ENCODE measurements at regions not wholly inside any gene's neighbourhood (a gene's known extent, or its start where the extent isn't known, plus 50 kb on each side); places are given as distances from the start of the nearest gene placed in this dataset.
"Not testable (repeated sequence)": the region's sequence is repeated elsewhere in the genome, so short reads cannot be mapped to it uniquely, and the experiment has no call there.

- H3K9me3 Mint-ChIP-seq, result no peaks in the 10 kb centered on the region
- no peak overlapping the region for H3K4me3 Mint-ChIP-seq
- no peaks in the 10 kb centered on the region for H3K27me3 Mint-ChIP-seq (ENCODE audit: low read depth)
- no peak for ATAC-seq
- no peaks in the 10 kb centered on the region for H3K36me3 Mint-ChIP-seq (ENCODE audit: insufficient read depth)
- no peaks in the 10 kb centered on the region for H3K4me1 Mint-ChIP-seq (ENCODE audit: low read depth)
- no peak for DNase-seq
Observed at GRCh38 chrX:121649417-121649816, 602.0 kb downstream of the GLUD2 start.

- no peaks in the 10 kb centered on the region for H3K36me3 Mint-ChIP-seq (ENCODE audit: insufficient read depth)
- no peaks in the 10 kb centered on the region for H3K27me3 Mint-ChIP-seq (ENCODE audit: low read depth)
- no peaks in the 10 kb centered on the region for H3K9me3 Mint-ChIP-seq
- ATAC-seq (no peak), DNase-seq (no peak)
- H3K4me3 Mint-ChIP-seq, result no peak overlapping the region
- H3K4me1 Mint-ChIP-seq (ENCODE audit: low read depth), result no peaks in the 10 kb centered on the region
Observed at GRCh38 chrX:121655276-121655675, 607.9 kb downstream of the GLUD2 start.

DNA sequence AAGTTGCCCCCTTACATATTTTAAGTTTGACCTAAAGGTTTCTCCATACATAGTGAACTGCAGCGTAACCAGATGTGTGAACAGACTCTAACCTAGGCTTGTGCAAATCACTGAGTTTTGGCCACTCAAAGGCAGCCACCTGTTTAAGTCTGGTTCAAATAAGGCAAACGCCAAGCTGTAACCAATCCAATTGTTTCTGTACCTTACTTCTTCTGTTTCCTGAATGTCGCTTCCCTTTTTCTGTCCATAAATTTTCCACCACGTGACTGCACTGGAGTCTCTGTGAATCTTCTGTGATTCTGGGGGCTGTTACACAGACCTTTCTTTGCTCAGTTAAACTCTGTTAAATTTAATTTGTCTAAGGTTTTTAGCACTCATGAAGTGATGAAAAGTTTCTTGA is 618.8 kb downstream of the GLUD2 start:
- no peaks in the 10 kb centered on the region for H3K27me3 Mint-ChIP-seq (ENCODE audit: low read depth)
- no peak for DNase-seq

DNA sequence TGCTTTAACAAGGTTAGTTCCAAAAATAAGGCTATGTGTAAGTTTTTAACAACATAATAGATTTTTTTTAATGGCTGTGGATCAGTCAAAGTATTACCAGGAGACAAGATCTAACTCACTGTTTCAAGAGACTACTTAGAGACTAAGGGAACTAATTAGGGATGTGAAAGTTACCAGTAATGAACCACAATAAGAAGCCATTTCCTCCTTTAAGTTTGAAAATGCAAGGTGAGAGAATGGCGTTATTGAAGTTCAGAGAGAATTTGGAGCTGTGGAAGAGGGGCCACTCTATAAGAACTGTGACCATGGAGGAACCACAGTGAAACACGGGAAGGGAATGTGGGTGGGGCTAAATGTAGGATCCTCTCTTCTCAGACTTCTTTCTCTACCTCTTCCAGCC is 624.2 kb downstream of the GLUD2 start:
- ATAC-seq, result no peak
- no peak overlapping the region for H3K4me3 Mint-ChIP-seq
- no peaks in the 10 kb centered on the region for H3K36me3 Mint-ChIP-seq (ENCODE audit: insufficient read depth)
- no peaks in the 10 kb centered on the region for H3K27me3 Mint-ChIP-seq (ENCODE audit: low read depth)
- no peaks in the 10 kb centered on the region for H3K4me1 Mint-ChIP-seq (ENCODE audit: low read depth)
- peaks cover 7% of the 10 kb centered on the region for H3K9me3 Mint-ChIP-seq
- DNase-seq, result no peak

More for the DNA sequence above, 618.8 kb downstream of the GLUD2 start:
- H3K4me3 Mint-ChIP-seq, result no peak overlapping the region
- H3K4me1 Mint-ChIP-seq (ENCODE audit: low read depth), result no peaks in the 10 kb centered on the region
- H3K9me3 Mint-ChIP-seq, result no peaks in the 10 kb centered on the region
- no peak for ATAC-seq
- H3K36me3 Mint-ChIP-seq (ENCODE audit: insufficient read depth), result no peaks in the 10 kb centered on the region

- not testable (repeated sequence) for H3K27me3 Mint-ChIP-seq (ENCODE audit: low read depth); H3K4me3 Mint-ChIP-seq; ATAC-seq; H3K36me3 Mint-ChIP-seq (ENCODE audit: insufficient read depth); DNase-seq; H3K4me1 Mint-ChIP-seq (ENCODE audit: low read depth)
- peaks cover 15% of the 10 kb centered on the region for H3K9me3 Mint-ChIP-seq
Observed at GRCh38 chrX:121709236-121709635, 661.8 kb downstream of the GLUD2 start.

DNA sequence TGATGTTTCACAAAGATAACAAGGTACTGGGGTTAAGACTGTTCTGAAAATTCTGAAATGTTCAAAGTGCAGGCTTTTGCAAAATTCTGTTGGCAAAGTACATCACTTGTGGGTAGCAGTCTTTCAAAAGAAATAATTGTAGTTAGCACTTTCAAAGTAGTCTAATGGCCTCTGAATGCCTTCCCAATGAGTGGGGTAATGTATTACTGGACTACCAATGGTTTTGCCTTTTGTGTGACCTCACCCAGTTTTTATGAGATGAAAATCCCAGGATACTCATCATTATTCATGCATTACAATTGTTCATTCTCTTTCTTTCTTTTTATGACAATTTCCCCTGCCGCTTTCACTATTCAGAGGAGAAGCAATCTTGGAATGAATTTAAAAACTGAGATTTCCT is 686.1 kb downstream of the GLUD2 start:
- Mint-ChIP-seq H3K4me3 (no peak overlapping the region), H3K36me3 (ENCODE audit: insufficient read depth) (no peaks in the 10 kb centered on the region), H3K9me3 (no peaks in the 10 kb centered on the region), H3K27me3 (ENCODE audit: low read depth) (no peaks in the 10 kb centered on the region), H3K4me1 (ENCODE audit: low read depth) (no peaks in the 10 kb centered on the region)
- ATAC-seq (no peak), DNase-seq (no peak)

- no peaks in the 10 kb centered on the region for H3K9me3 Mint-ChIP-seq
- no peaks in the 10 kb centered on the region for H3K4me1 Mint-ChIP-seq (ENCODE audit: low read depth)
- H3K36me3 Mint-ChIP-seq (ENCODE audit: insufficient read depth), result no peaks in the 10 kb centered on the region
- H3K4me3 Mint-ChIP-seq, result no peak overlapping the region
- DNase-seq (no peak), ATAC-seq (no peak)
- H3K27me3 Mint-ChIP-seq (ENCODE audit: low read depth), result no peaks in the 10 kb centered on the region
Observed at GRCh38 chrX:121746105-121746504, 698.7 kb downstream of the GLUD2 start.

DNA sequence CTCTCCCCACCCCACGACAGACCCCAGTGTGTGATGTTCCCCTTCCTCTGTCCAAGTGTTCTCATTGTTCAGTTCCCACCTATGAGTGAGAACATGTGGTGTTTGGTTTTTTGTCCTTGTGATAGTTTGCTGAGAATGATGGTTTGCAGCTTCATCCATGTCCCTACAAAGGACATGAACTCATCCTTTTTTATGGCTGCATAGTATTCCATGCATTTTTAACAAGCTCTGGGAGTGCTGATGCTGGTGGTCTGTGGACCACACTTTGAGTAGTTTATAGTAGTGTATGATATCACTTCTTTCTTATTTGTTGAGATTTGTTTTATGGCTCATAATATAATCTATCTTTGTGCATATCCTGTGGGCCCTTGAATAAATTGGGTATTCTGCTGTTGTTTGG is 706.2 kb downstream of the GLUD2 start:
- not testable (repeated sequence) for H3K9me3 Mint-ChIP-seq; H3K27me3 Mint-ChIP-seq (ENCODE audit: low read depth); H3K36me3 Mint-ChIP-seq (ENCODE audit: insufficient read depth); DNase-seq; H3K4me1 Mint-ChIP-seq (ENCODE audit: low read depth); H3K4me3 Mint-ChIP-seq; ATAC-seq

DNA sequence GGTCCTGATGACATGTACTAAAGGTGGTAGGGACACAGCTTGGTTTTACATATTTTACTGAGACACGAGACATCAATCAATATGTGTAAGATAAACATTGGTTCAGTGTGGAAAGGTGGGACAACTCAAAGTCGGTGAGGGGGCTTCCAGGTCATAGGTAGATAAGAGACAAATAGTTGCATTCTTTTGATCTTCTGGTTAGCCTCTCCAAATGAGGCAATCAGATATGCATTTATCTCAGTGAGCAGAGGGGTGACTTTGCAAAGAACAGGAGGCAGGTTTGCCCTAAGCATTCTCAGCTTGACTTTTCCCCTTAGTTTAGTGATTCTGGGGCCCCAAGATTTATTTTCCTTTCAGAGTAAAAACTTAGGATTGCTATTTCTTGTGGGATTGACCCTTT is 706.9 kb downstream of the GLUD2 start:
- Mint-ChIP-seq H3K4me1 (ENCODE audit: low read depth) (no peaks in the 10 kb centered on the region), H3K36me3 (ENCODE audit: insufficient read depth) (no peaks in the 10 kb centered on the region), H3K9me3 (no peaks in the 10 kb centered on the region), H3K4me3 (no peak overlapping the region), H3K27me3 (ENCODE audit: low read depth) (no peaks in the 10 kb centered on the region)
- no peak for DNase-seq
- no peak for ATAC-seq

DNA sequence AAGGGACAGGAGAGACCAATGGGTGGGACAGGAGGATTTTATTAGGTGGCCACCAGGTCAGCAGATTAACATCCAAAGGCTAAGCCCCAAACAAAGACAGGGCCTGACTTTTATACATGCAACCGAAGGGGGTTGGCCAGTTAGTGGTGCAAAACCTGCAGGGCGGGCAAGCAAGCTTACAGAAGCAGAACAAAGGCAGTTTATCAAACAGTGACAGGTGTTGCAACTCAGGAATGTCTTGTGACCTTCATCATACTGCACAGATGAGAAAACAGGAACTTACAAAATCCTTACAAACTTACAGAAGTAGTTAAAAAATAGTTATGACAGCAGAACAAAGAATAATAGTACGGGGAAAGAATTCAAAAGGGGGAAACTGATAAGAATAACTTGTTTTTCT is 708.1 kb downstream of the GLUD2 start:
- no peak for ATAC-seq
- Mint-ChIP-seq H3K4me1 (ENCODE audit: low read depth) (no peaks in the 10 kb centered on the region), H3K27me3 (ENCODE audit: low read depth) (no peaks in the 10 kb centered on the region), H3K4me3 (no peak overlapping the region), H3K9me3 (no peaks in the 10 kb centered on the region), H3K36me3 (ENCODE audit: insufficient read depth) (no peaks in the 10 kb centered on the region)
- no peak for DNase-seq

DNA sequence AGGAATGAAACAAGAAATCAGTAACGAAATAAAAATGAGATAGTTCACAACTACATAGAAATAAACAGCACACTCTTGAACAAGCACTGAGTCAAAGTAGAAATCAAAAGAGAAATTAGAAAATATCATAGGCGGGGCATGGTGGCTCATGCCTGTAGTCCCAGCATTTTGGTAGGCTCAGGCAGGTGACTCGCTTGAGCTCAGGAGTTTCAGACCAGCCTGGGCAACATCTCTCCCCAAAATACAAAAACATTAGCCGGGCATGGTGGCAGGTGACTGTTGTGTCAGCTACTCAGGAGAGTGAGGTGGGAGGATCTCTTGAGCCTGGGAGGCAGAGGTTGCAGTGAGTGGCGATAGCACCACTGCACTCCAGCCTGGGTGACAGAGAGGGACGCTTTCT is 714.4 kb downstream of the GLUD2 start:
- Mint-ChIP-seq H3K27me3 (ENCODE audit: low read depth) (no peaks in the 10 kb centered on the region), H3K9me3 (no peaks in the 10 kb centered on the region), H3K4me3 (no peak overlapping the region), H3K36me3 (ENCODE audit: insufficient read depth) (no peaks in the 10 kb centered on the region), H3K4me1 (ENCODE audit: low read depth) (no peaks in the 10 kb centered on the region)
- DNase-seq (no peak), ATAC-seq (no peak)

DNA sequence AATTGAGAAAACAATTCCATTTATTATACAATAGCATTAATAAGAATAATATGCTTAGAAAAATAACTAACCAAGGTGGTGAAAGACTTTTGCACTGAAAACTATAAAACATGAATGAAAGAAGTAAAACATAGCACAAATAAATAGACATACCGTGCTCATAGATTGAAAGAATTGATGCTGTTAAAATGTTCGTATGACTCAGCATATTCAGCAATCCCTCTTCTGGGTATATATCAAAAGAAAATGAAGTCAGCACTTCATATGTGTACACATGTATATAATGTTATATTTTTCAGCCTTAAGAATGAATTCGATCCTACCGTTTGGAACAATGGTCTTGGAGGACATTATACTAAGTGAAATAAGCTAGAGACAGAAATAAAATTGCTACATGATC is 716.3 kb downstream of the GLUD2 start:
- H3K36me3 Mint-ChIP-seq (ENCODE audit: insufficient read depth), result no peaks in the 10 kb centered on the region
- no peaks in the 10 kb centered on the region for H3K27me3 Mint-ChIP-seq (ENCODE audit: low read depth)
- no peak overlapping the region for H3K4me3 Mint-ChIP-seq
- no peaks in the 10 kb centered on the region for H3K9me3 Mint-ChIP-seq
- no peaks in the 10 kb centered on the region for H3K4me1 Mint-ChIP-seq (ENCODE audit: low read depth)
- DNase-seq (no peak), ATAC-seq (no peak)

GRCh38 chrX:121768210-121768609 is 720.8 kb downstream of the GLUD2 start:
- H3K27me3 Mint-ChIP-seq (ENCODE audit: low read depth); H3K4me1 Mint-ChIP-seq (ENCODE audit: low read depth); H3K4me3 Mint-ChIP-seq; H3K36me3 Mint-ChIP-seq (ENCODE audit: insufficient read depth); DNase-seq; ATAC-seq; H3K9me3 Mint-ChIP-seq: not testable (repeated sequence)

DNA sequence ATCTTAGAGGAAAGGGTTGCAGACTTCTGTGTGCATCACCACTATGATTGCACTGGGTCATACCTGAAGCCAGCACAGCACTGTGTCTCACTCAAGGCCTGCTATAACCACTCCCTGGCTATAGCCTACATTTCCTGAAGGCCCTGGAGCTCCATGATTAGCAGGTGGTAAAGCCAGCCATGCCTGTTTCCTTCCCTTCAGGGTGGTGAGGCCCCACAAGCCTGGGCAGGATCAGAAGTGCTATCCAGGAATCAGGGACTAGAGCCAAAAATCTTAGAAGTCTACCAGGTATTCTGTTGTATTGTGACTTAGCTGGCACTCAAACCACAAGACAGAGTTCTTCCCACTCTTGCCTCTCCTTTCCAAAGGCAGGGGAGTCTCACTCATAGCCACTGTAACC is 734.6 kb downstream of the GLUD2 start:
- Mint-ChIP-seq H3K4me3 (no peak overlapping the region), H3K9me3 (no peaks in the 10 kb centered on the region), H3K27me3 (ENCODE audit: low read depth) (no peaks in the 10 kb centered on the region), H3K36me3 (ENCODE audit: insufficient read depth) (no peaks in the 10 kb centered on the region), H3K4me1 (ENCODE audit: low read depth) (no peaks in the 10 kb centered on the region)
- no peak for DNase-seq
- no peak for ATAC-seq

DNA sequence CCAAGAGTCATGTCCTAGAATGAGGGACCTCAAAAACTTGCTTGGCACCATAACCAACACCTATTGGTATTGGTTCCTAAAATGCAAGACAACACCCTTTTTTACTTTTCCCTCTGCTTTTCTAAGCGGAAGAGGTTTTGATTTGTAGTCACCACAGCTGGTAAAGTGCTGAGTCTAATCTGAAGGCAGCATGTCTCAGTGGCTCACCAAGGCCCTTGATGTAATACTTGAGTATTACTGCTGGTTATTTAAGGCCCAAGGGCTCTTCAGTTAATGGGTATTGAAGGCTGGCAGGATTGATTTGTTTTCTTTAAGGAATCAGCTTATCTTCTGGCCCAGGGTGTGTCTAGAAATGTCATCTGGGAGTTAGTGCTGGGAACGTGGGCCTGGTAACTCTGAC is 735.1 kb downstream of the GLUD2 start:
- DNase-seq (no peak), ATAC-seq (no peak)
- Mint-ChIP-seq H3K9me3 (no peaks in the 10 kb centered on the region), H3K4me1 (ENCODE audit: low read depth) (no peaks in the 10 kb centered on the region), H3K4me3 (no peak overlapping the region), H3K27me3 (ENCODE audit: low read depth) (no peaks in the 10 kb centered on the region), H3K36me3 (ENCODE audit: insufficient read depth) (no peaks in the 10 kb centered on the region)

DNA sequence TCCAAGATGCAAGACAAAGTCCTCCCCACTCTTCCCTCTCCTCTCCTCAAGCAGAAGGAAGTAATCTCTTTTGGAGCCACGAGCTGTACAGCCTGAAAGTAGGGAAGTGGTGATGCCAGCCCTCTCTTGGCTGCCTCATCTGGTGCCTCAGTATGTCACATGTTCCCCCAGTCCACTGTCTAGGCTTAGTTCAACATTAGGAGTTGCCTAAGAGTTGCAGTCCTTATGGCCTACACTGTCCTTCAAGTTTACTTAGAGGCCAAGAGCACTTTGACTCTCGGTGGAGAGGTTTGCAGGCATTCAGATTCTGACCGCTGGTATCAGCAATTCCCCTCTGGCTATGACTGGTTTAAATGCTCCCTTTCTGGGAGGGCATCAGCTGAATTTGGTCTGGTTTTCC is 735.6 kb downstream of the GLUD2 start:
- no peaks in the 10 kb centered on the region for H3K9me3 Mint-ChIP-seq
- DNase-seq, result no peak
- no peak for ATAC-seq
- no peaks in the 10 kb centered on the region for H3K36me3 Mint-ChIP-seq (ENCODE audit: insufficient read depth)
- H3K27me3 Mint-ChIP-seq (ENCODE audit: low read depth), result no peaks in the 10 kb centered on the region
- no peaks in the 10 kb centered on the region for H3K4me1 Mint-ChIP-seq (ENCODE audit: low read depth)
- no peak overlapping the region for H3K4me3 Mint-ChIP-seq
